ENCODE measurements at regions not wholly inside any gene's neighbourhood (a gene's known extent, or its start where the extent isn't known, plus 50 kb on each side); places are given as distances from the start of the nearest gene placed in this dataset.
"Not testable (repeated sequence)": the region's sequence is repeated elsewhere in the genome, so short reads cannot be mapped to it uniquely, and the experiment has no call there.

DNA sequence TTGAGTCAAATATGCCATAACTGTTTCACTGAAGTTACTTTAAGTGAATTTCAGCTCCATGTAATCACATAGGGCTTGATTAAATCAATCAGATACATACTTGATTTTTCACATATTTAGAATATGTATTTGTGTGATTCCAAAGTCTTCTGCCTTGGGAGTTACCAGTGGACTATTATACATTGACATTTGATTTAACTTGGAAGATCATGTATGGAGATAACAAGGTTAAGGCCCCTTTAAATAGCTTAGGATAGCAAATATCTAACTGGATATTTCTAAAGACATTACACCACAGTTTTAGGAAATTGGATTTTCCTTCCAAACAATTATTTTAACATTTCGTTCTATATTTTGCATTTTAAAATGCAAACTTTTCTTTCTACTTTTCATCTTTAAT lies 405.0 kb downstream of the RAP2B start:
- no peak for DNase-seq

DNA sequence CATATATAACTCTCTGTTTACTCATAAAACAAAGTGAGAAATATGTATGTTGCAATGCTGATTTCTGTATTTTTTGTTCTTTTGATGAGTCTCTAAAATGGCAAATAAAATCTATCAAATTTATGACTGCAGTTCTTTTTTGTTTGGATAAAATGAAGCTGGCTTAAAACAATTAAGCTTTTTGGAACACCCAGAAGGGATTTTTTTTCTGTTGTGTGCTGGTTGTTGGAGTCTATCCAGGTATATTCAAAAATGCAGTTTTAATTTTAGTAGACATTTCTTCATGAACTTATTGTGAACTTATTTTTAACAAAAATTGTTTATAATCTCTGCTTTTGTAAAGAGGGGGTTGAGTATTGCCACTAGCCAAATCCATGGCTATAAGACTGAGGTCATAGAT lies 405.5 kb downstream of the RAP2B start:
- DNase-seq = no peak

DNA sequence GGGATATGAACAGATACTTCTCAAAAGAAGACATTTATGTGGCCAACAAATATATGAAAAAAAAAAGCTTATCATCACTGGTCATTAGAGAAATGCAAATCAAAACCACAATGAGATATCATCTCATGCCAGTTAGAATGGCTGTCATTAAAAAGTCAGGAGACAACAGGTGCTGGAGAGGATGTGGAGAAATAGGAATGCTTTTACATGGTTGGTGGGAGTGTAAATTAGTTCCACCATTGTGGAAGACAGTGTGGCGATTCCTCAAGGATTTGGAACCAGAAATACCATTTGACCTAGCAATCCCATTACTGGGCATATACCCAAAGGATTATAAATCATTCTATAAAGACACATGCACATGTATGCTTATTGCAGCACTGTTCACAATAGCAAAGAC lies 408.5 kb downstream of the RAP2B start:
- DNase-seq = not testable (repeated sequence)

DNA sequence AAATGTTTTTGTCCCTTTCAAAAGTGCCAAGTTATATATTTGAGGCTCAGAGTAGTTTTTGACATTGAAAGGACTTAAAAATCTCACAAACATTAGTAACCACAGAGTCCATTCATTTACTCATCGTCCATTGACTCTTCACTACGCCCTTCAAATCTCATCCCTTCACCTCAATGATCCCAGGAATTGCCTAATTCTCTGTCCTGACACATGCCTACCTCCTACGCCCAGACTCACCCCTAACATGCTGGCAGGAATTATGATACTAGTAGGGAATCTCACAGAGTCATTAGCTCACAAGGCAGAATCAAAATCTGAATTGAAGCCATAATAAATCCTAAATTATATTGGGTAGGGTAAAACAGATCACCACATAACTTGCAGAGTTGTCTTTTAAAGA lies 410.1 kb downstream of the RAP2B start:
- DNase-seq = no peak

DNA sequence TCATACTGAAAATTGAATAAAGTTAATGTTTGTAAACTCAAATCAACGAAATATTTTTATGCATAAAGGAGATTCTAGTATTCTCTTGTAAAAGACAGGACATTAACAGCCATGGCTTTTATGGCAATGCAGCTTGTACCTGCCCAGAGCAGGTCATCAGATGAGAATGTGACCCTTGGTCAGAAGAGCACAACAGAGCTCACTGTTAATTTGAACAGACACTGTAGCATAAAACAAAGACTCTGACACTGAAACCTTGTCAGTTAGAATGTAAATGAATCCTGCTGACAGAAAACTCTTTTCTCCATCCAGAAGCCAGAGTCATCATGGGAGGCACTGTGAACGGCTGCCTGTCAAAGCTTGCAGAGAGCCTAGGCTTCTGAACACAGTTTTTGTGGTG lies 410.6 kb downstream of the RAP2B start:
- DNase-seq = no peak

DNA sequence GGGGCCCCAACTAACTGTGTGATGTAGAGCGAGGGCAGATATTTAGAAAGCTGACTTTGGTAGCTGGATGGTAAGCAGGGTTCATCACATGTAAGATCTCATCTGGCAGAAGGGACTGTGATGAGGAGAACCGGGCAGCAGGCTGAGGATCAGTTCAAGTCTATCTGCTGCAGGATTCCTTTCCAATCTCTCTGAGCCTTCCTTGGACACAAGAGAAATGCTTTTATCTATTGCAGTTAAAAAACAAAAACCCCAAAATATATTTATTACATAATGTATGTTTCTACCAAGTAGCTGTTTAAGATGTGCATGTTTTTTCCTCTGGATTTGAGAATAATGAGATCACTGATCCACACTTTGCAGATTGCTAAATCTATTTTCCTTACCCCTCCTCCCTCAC lies 411.5 kb downstream of the RAP2B start:
- no peak for DNase-seq

DNA sequence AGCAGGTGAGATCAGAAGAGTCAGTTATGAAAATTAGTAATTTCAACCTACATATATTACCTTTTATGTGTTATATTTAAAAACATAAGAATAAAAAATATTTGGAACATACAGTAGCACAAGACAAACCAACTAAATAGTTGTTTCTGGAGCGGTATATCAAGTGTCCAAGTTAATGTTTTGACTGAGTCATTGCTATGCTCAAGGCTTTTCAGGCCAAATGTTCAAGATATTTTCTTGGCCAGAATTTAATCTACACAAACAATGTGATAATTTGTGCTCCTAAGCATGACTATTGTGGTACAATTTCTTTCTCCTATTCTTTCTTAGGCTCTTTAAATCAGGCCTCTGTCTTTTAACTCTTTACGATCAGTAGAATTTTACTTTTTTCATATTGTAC lies 412.4 kb downstream of the RAP2B start:
- no peak for DNase-seq

DNA sequence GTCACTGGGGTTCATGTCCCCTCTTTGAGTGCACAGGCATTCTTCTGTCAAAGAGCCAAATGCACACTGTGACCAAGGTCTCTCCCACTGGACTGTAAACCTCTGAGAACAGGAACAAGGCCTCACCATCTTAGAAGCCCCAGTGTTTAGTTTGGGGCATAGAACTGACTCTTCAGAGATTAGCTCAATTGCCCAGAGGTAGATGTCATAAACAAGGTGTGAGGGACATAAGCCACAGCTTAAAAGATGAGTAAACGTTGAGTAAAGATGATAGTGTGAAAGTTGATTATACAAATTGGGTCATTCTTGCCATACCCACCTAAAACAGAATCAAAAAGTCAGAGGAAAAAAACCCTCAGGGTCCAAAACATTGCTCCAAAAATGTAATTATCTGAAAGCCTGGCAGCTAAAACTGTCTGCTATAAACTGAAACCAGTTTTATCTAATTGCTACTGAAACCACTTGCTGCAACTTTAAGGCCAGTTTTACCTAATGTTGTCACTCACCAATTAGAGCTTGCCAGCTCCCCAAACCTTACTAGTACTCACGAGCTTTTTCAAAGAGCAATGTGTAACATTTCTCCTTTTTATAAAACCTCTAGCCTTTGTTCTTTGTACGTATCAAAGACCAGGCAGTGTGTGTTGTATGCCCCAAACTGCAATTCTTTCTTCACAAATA lies 415.2 kb downstream of the RAP2B start:
- DNase-seq = no peak

DNA sequence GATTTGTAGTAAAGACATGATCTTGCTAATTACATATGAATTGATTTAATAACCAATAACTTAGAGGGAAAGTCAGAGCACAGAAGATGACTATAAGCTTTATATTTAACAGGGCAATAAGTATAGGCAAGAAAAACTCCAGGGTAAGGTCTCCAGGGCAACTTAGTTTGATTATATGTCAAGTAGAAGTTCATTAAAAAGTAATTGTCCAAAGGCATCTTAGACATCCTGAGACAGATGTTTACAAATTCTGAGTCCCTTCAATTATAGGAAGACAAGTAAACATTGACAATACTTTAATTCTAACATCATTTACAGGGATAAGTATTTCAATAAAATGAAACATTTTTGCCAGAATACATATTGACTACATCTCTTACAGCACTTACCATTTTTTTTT lies 416.0 kb downstream of the RAP2B start:
- no peak for DNase-seq

DNA sequence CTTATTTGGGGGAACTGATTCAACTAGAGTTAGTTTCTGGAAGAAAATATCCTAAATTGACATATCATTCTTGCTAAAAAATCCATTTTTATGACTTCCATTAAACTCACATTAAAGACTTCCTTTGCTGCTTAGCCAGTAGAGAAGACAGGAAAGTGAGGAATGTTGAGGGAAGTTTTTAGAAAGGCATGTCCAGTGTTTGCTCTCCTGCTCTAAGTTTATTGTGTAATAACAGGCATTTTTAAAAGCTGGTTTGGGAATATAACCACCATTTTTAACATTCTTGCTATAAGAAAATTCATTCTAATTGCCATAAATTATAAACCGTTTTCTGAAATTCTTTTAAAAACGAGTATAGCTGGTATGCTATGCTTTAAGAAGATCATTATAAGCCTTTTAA lies 428.0 kb downstream of the RAP2B start:
- no peak for DNase-seq

DNA sequence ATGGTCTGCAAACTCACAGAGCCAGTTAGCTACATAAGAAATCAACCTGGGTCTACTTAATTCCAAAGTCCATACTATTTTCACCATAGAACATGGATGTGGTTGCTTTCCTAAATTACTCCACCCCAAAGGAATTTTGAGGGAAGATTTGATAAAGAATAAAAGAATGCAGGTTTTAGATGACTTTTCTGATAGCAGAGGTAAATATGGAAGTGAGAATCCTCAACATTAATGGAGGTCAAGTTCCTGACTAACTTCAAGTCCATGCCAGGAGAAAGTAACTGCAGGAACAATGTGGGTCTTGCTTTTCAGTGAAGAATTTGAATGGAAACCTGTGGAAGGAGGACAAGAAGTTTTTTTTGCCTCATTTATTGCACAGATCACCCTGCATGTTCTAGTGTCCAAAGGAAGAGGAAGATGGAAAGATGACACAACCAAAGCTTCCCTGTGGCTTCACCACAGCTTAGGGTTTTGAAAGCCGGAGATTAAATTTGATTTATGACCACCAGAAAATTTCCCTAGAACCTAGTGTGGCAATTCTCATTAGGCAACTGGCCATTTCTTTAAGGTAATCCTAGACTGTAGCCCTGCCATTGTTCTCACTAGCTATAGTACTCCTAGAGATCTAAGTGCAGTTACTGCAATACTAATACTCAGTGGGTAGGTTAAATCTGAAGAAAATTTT lies 429.7 kb downstream of the RAP2B start:
- no peak for DNase-seq

DNA sequence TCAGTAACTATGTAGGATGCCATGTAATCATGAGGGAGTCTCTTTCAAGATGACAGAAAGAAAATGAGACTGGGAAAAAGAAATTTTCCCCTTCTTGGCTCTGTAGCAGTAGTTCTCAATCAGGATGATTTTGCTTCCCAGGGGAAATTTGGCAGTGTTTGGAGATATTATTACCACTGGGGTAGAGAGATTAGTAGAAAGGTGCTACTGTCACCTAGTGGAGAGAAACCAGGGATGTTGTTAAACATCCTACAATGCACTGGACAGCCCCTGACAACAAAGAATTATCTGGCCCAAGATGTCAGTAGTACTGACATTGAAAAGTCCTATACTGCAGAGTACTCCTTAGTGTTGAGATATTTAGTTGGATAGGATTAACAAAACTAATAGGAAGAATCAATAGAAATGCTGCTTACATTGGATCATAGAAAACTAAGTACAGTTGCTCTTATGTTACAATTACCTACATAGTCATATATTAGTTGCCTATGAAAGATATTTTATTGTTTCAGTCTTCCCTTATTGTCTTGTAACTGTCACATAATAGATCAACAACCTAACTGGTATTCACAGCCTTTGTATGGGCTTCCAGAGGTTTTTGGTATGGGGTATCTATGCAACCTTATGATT lies 433.3 kb downstream of the RAP2B start:
- DNase-seq = peak in 1 of 2 experiments; percentile 41

DNA sequence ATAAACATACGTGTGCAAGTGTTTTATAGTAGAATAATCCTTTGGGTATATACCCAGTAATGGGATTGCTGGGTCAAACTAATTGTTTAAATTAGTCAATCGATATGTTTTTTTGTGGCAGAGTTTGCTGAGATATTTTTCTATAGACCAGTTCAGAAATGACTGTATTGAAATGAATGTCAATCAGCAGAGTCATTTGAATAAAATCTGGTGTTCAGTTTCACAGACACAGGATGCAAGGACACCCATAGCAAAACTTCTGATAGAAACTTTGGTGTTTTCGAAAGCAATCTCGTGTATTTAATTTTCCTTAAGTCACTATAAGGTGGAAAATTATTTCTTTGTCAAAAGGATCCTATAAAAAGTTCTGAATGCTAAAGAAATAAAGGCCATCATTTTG lies 434.4 kb downstream of the RAP2B start:
- DNase-seq = no peak

DNA sequence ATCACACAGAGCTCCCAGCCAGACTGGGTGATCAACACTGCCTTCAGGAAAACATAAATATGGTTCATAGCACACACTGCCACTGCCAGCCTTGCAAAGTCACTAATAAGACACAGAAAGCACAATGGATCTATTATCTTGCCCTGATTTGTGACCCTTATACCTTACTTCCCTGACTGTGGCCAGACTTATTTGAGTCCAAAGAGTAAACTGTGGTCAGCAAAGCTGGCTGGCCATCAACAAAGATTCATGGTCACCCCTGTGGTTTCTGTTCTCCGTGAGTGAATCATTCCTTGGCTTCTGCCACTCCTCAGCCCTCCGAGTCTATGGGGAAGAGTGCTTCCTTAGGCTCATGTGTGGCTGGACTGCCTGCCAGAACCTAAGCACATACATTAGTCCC lies 437.7 kb downstream of the RAP2B start:
- no peak for DNase-seq

DNA sequence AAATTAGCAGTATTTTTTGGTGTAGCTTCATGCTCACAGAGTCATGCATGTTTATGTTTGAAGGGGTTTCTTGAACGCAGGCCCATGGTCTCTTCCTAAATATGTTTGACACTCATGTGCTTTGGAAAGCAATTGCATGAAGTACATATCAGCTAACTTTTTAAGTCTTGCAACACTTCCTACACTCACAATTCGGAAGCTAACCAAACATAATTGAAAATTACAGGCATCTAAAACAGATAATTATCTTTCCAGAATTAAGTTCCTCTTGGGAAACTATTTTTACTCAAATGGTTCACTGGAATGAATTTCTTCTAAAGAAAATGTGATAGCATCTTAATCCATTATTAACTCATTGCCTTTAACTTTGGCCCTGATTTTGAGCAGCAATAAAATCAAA lies 438.9 kb downstream of the RAP2B start:
- no peak for DNase-seq

DNA sequence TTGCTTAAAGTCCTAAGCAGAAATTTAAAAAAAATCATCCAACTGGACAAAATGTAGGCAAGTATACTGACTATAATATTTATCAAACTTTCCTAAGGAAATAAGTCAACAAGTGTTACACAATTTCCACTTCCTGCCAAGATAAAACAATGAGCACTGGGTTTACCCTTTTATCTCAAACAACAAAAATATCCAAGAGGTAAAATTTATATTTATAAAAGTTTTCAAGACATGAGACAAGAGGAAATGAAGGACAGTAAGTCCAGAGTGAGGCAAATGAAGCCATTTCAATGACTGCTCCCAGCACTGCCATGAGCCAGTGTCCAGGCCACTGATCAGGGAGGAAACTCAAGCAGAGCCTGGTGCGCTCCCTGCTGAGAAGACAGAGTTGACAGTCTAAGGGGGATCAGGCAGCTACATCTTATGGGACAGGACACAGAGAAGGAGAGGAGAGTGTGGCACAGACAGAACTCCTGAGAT lies 439.4 kb downstream of the RAP2B start:
- DNase-seq = no peak

DNA sequence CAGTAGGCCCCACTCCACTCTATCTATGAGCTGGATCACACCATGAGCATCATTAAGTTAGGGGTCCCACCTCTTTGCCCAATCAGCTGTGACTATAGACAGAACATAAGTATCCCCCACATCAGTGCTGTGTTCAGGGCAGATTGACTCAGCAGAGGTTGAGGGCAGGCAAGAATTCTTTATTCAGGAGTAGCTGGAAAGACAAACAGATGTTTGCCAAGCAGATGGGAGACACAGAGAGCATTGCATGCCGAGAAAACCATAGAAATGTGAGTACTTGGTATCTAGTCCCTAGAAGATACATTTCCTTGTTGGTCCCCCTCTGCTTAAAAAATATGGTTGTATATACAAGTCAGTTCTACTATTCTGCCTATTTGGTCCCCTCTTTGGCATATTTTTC lies 440.8 kb downstream of the RAP2B start:
- no peak for DNase-seq

DNA sequence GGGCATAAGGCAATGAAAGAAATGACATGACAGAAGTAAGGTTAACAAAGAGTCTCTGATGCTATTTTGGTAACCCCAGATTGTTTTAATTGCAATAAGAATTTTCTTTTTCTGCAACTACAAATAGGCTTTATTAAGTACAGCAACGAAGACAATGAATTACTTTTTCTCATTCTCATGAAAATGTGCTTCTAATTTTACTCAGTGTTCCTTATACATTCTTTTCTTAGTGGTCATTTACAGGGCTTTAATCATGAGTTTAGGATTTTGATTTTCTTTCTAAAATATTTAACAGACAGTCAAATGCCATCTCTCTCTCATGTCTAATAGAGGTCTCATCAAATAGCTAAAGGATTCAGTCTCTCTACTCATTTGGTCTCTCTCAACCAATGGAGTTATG lies 452.1 kb downstream of the RAP2B start:
- no peak for DNase-seq

DNA sequence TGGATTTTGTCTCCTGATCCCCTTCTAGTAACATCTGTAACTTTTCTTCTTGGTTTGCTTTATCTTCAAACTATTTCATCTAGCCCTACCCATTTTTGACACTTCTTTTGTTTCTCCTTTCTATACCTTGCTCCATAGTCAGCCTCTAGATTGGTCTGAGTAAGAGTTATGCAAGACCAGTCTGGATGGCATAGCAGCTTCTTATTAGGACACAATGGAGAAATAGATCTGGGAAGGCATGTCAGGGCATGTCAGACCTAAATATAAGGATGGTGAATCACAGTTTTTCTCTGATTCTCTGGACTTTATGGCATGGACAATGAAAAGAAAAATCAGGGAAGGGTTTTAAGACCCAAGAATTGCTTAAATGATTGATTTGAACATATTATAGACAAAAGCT lies 452.5 kb downstream of the RAP2B start:
- DNase-seq = no peak

DNA sequence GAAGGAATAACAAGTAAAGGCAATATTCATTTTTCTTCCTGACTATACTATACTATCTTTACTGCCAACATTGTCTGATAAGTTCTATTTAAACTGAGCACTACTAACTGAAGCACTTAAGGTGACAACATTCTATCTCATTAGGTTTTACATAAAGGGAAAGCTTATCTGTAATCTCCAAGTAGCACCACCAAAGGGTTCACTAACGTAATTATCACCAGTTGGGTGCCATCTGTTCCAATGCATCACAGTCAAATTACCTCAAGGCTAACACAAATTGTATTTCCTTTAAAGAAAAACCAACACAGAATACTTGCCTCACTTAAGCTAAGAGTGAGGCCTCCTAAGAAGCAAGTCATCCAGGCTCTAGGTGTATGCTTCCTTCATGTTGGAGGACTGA lies 453.8 kb downstream of the RAP2B start:
- DNase-seq = no peak

DNA sequence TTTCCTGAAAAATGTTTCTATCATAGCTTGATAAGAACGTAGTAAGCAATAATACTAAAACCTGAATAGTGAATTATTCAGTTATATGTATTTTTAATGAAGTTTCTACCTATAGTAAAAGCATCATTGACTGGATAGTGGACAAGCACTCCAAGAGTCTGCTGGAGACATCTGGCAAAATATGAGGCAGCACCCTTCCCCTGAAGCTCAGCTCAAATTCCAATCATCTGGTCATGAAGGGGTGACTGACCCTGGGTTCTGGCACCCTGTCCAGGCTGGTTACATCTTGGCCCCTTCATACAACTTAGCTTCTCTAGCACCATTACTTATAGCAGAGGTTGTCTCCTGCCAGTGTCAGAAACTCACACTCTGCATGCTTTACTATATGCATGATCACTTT lies 455.4 kb downstream of the RAP2B start:
- DNase-seq = no peak

DNA sequence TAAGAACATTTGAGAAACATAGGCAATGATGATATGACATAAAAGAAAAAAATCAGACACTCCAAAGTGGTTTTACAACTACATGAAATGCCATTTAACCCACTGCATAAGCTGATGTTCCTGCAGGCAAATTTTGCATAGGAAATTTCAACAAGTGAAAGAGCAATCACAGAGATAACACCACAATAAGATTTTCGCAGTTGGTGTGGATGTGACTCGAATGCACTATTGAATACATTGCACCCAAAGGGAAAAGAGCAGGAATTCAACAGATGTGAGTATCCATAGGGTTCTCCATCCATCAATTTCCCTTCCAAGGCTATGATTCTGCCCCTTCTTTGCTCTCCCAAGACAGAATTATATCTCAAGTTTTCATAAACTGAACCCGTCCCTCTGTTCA lies 456.1 kb downstream of the RAP2B start:
- DNase-seq = no peak

DNA sequence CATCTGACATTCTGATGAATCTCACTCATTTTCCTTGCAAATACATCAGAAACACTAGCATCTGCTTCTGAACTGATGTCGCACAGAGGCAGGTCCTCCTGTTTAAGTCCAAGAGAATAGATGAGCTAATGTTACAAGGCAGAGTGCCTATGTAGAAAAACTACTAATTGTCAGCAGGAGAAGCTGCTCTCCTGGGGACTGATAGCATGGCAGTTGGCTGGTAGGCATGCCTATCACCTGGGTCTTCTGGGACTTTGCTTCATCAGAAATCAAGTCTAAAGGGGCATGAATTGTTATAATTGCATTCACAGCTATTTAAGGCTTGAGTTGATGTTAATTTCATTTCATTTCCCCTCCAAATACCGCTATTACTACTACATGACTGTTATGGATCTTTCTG lies 457.2 kb downstream of the RAP2B start:
- peak in 1 of 2 experiments; percentile 31 for DNase-seq

DNA sequence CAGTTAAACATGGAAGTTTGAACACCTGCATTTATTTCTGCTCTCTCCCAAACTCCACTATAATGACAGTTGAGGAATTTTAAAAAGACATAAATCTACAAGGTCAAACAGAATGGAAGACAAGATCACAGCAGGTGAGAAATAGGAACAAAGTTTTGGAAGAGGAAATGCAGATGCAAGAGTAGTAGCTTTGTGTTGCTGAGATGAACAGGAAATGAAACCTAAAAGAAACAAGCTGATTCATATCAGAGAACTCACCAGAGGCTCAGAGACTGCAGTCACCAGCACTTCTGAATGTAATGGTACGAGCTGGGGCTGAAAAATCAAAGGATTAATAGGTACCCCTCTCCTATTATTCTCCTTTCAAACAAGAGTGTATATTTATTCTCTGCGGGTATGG lies 459.9 kb downstream of the RAP2B start:
- DNase-seq = no peak

DNA sequence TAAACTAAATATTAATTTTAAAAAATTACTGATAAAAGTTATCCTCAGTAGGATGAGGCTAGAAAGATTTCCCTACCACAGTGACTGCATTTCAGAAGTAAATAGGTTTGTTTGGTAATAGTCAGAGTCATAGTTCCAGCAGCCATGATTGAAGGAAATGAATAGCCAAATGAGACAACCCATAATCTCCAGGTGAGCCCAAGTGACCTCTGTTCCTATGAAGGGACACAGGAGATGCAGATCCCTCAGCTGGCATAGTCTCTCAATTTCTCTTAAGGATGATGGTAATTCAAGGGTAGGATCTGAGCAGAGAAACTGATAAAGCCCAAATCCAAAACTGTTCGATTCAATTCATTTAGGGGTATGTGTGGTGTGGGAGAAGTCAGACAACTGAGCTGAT lies 461.8 kb downstream of the RAP2B start:
- DNase-seq = no peak
